ENCODE measurements at regions not wholly inside any gene's neighbourhood (a gene's known extent, or its start where the extent isn't known, plus 50 kb on each side); places are given as distances from the start of the nearest gene placed in this dataset.

GRCh38 chr17:74059479-74060240 lies 143.8 kb upstream of the RPL38 start:
- in situ Hi-C loops (cut with MboI; ENCODE audit: low sequenced_read_pairs) = no loop called here

GRCh38 chr17:74061758-74062157 lies 141.7 kb upstream of the RPL38 start:
- in situ Hi-C loops (cut with MboI; ENCODE audit: low sequenced_read_pairs) = no loop called here

GRCh38 chr17:74062234-74062633 lies 141.2 kb upstream of the RPL38 start:
- in situ Hi-C loops (cut with MboI; ENCODE audit: low sequenced_read_pairs) = no loop called here

DNA sequence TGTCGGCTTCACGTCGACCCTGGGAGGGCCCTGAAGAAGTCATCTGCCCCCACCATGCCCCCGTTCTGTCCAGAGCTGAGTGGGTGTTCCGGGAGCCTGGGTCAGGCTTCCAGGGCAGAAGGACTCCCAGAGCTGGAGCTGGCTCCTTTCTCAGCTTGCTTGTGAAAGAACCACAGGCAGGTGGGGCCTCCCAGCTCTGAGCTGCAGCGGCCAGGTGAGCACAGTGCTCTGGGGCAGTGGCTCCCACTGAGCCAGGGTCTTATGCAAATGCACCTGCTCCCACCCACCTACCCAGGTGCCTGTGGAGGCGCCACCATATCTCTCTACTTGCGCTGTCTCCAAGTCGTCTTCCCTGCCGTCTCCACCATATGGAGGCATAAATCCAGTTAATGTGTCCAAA lies 140.0 kb upstream of the RPL38 start:
- in situ Hi-C loops (cut with MboI; ENCODE audit: low sequenced_read_pairs) = no loop called here

DNA sequence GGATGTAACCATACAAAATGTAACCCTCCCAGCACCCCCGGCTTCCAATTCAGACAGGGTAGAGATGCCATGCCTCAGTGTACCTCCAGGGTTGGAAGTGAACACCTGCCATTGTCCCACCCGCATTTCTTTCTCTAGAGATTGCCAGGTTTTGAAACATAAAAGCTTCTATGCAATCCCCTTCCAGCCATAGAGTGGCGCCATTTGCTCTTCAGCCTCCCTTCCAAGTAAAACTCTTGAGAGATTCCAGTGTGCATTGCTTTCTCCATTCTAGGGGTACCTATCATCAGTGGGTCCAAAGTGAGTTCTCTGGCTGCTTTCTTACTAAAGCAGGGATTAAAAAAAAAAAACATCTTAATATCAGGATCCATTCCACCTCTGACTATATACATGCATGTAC lies 133.1 kb upstream of the RPL38 start:
- in situ Hi-C loops (cut with MboI; ENCODE audit: low sequenced_read_pairs) = no loop called here

GRCh38 chr17:74070998-74071679 lies 132.3 kb upstream of the RPL38 start:
- in situ Hi-C loops (cut with MboI; ENCODE audit: low sequenced_read_pairs) = no loop called here

- in situ Hi-C loops (cut with MboI; ENCODE audit: low sequenced_read_pairs) = no loop called here
These were observed 131.1 kb upstream of the RPL38 start for GRCh38 chr17:74072340-74072739.

GRCh38 chr17:74076446-74076845 lies 127.0 kb upstream of the RPL38 start:
- in situ Hi-C loops (cut with MboI; ENCODE audit: low sequenced_read_pairs) = no loop called here

GRCh38 chr17:74077231-74077630 lies 126.2 kb upstream of the RPL38 start:
- in situ Hi-C loops (cut with MboI; ENCODE audit: low sequenced_read_pairs) = no loop called here

- in situ Hi-C loops (cut with MboI; ENCODE audit: low sequenced_read_pairs) = no loop called here
These were observed 125.0 kb upstream of the RPL38 start for GRCh38 chr17:74078363-74078941.

- in situ Hi-C loops (cut with MboI; ENCODE audit: low sequenced_read_pairs) = no loop called here
These were observed 123.8 kb upstream of the RPL38 start for GRCh38 chr17:74079537-74080300.

- in situ Hi-C loops (cut with MboI; ENCODE audit: low sequenced_read_pairs) = no loop called here
These were observed 122.6 kb upstream of the RPL38 start for GRCh38 chr17:74080656-74081582.

GRCh38 chr17:74082886-74083285 lies 120.6 kb upstream of the RPL38 start:
- in situ Hi-C loops (cut with MboI; ENCODE audit: low sequenced_read_pairs) = no loop called here

DNA sequence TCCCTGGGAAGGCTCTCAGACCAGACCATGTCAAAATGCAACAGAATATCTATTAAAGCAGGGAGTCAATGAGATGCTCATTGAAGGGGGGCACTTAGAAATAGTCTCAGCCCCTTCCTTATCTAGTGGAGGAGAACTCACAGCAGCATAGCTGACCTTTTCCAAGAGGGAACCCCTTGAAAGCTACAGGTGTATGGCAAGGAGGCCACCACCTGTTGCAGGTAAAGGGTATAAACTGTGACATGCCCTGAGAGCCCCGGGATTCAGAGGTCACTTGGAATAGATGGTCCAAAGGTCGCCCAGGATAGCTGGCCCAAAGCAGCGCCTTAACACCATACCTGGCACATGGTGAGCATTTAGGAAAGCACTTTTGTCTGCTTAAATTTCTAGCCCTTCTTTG lies 120.2 kb upstream of the RPL38 start:
- in situ Hi-C loops (cut with MboI; ENCODE audit: low sequenced_read_pairs) = no loop called here

DNA sequence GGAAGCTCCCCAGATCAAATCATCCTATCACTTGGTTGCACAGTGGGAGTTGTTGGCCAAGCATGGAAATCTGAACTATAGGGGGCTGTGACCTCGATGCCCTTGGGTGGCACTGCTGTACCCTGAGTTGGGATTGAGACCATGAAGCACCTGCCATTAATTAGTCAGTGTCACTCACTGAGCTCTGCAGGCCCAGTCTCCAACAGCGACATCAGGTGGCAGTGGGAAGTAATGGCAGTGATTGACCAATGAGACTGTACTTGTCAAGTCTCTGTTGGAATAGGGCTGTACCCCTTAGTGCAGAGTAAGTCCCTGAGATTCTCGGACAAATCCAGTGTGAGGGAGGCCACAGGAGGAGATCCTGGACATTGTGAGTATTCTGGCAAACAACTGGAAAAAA lies 118.0 kb upstream of the RPL38 start:
- in situ Hi-C loops (cut with MboI; ENCODE audit: low sequenced_read_pairs) = no loop called here

DNA sequence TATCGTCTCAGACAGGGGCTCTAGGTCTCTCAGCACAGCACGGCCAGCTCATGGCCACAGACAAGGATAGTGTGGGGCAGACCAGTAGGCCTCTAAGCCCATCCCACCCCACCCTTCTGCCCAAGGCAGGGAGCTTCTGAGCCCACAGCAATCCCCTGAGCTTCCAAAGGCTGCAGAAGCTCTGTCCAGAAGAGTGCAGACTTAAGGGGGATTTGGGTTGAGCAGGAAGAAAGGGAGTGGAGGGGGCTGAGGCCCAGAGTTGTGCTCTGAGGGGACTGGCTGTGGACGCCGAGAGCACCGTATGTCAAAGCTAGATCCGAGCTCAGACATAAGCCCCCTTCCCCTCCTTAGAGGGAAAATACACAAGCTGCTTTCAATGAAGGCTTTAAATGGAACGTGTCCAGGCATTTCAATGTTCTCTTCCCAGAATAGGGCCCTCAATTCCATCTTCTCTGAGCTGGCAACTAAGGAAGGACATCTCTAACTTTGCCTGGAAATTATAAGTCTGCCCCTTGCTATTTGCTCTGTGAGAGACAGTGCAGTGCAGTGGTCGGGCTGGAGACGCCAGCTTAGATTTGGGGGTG lies 116.4 kb upstream of the RPL38 start:
- in situ Hi-C loops (cut with MboI; ENCODE audit: low sequenced_read_pairs) = no loop called here

DNA sequence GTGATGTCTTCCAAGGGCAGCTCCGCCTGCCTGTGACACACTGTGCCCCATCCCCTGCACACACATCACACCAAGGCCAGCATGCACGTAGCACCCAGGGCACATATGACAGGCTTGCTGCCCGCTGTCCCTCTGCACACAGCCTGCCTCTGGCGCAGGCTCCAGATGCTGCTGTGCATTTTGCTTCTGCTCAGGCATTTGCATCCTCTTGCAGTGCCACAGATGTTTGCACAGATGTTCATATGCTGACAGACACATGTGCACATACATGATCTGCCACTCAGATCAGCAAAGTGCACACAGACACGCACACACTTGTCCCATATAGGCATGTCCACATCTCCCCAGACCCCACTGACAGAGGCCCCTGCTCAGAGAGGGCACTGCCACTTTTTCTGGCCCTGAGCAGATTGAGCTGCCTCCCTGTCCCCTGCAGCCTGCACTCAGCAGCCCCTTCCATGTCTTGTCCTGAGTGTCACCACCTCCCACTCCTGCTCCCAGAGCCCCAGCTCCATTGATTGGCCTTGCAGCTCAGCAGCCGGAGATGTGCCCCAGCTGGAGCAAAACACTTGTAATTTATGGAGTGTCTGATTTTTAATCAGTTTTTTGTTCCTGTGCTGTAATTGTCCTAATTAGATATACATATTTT lies 115.1 kb upstream of the RPL38 start:
- in situ Hi-C loops (cut with MboI; ENCODE audit: low sequenced_read_pairs) = no loop called here

GRCh38 chr17:74088934-74089329 lies 114.5 kb upstream of the RPL38 start:
- in situ Hi-C loops (cut with MboI; ENCODE audit: low sequenced_read_pairs) = no loop called here

- in situ Hi-C loops (cut with MboI; ENCODE audit: low sequenced_read_pairs) = no loop called here
These were observed 114.1 kb upstream of the RPL38 start for GRCh38 chr17:74089380-74089779.
